Panc1 (cell line): ENCODE measurements at regions not wholly inside any gene's neighbourhood (a gene's known extent, or its start where the extent isn't known, plus 50 kb on each side); places are given as distances from the start of the nearest gene placed in this dataset.

ENCODE experiments used
- POLR2AphosphoS5 ChIP-seq: IDR thresholded peaks from 2 replicates; pipeline ENCODE4 v1.6.1; 2012; ENCODE audit warnings: mild to moderate bottlenecking, low read depth, low read length, moderate library complexity
- TCF7L2 ChIP-seq: IDR thresholded peaks from 2 replicates; pipeline ENCODE4 v1.6.1; 2011; ENCODE audit warnings: mild to moderate bottlenecking, low read depth, low read length, inconsistent platforms
- TF ChIP-seq, protein P1 (sequence below): fragments of 450-650 bp; IDR thresholded peaks from 2 replicates; pipeline ENCODE4 v1.5.1; 2017; ENCODE audit warnings: mild to moderate bottlenecking
- TF ChIP-seq, protein P2 (sequence below), 2 experiments: IDR thresholded peaks; 2 replicates each; pipeline ENCODE4 v1.6.1; 2011 to 2012; ENCODE audit warnings: low read depth in 2 of 2, control low read depth in 1 of 2, low read length in 1 of 2, mild to moderate bottlenecking in 1 of 2, moderate library complexity in 1 of 2; ENCODE audit not compliant: insufficient read depth in 1 of 2

DNA sequence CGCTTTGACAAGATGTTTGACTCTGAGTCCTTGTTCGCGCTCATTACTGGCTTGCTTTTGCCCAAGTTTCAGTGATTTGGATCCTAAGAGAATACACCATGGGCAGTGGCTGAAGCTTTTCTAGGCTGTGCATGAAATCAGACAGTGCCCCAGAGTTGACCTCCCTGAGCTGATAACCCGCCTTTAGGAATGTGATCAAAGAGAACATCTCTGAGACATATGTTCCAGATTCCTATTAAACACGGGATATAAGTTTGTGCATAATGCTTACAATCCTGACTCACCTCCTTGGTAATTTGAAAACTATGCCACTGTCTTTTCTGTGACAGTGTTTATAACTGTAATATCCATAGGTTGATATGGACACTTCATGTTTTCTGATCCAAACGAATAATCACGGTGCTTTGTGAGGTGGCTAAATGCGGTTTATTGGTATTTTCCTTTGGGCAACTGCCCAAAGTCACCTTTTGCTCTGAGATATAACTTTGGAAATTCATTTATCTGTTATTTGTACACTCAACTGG is 732.9 kb downstream of the MTRR start:
- TF ChIP-seq POLR2AphosphoS5 (no peak), TCF7L2 (no peak)
- TF ChIP-seq, protein P1, sequence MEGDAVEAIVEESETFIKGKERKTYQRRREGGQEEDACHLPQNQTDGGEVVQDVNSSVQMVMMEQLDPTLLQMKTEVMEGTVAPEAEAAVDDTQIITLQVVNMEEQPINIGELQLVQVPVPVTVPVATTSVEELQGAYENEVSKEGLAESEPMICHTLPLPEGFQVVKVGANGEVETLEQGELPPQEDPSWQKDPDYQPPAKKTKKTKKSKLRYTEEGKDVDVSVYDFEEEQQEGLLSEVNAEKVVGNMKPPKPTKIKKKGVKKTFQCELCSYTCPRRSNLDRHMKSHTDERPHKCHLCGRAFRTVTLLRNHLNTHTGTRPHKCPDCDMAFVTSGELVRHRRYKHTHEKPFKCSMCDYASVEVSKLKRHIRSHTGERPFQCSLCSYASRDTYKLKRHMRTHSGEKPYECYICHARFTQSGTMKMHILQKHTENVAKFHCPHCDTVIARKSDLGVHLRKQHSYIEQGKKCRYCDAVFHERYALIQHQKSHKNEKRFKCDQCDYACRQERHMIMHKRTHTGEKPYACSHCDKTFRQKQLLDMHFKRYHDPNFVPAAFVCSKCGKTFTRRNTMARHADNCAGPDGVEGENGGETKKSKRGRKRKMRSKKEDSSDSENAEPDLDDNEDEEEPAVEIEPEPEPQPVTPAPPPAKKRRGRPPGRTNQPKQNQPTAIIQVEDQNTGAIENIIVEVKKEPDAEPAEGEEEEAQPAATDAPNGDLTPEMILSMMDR: no peak
- TF ChIP-seq, protein P2, sequence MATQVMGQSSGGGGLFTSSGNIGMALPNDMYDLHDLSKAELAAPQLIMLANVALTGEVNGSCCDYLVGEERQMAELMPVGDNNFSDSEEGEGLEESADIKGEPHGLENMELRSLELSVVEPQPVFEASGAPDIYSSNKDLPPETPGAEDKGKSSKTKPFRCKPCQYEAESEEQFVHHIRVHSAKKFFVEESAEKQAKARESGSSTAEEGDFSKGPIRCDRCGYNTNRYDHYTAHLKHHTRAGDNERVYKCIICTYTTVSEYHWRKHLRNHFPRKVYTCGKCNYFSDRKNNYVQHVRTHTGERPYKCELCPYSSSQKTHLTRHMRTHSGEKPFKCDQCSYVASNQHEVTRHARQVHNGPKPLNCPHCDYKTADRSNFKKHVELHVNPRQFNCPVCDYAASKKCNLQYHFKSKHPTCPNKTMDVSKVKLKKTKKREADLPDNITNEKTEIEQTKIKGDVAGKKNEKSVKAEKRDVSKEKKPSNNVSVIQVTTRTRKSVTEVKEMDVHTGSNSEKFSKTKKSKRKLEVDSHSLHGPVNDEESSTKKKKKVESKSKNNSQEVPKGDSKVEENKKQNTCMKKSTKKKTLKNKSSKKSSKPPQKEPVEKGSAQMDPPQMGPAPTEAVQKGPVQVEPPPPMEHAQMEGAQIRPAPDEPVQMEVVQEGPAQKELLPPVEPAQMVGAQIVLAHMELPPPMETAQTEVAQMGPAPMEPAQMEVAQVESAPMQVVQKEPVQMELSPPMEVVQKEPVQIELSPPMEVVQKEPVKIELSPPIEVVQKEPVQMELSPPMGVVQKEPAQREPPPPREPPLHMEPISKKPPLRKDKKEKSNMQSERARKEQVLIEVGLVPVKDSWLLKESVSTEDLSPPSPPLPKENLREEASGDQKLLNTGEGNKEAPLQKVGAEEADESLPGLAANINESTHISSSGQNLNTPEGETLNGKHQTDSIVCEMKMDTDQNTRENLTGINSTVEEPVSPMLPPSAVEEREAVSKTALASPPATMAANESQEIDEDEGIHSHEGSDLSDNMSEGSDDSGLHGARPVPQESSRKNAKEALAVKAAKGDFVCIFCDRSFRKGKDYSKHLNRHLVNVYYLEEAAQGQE (IDR thresholded peaks at IDR 0.05; ENCODE audit: insufficient read depth in 1 of 2, low read depth in 2 of 2, low read length in 1 of 2): no peak
